ENCODE measurements at regions not wholly inside any gene's neighbourhood (a gene's known extent, or its start where the extent isn't known, plus 50 kb on each side); places are given as distances from the start of the nearest gene placed in this dataset.

- no peak for DNase-seq (ENCODE audit: extremely low read depth, low read depth)
Measured at GRCh38 chr1:5662086-5662743, 330.0 kb downstream of the NPHP4 start.

- no peak for DNase-seq (ENCODE audit: extremely low read depth, low read depth)
Measured at GRCh38 chr1:5661196-5662085, 330.8 kb downstream of the NPHP4 start.

DNA sequence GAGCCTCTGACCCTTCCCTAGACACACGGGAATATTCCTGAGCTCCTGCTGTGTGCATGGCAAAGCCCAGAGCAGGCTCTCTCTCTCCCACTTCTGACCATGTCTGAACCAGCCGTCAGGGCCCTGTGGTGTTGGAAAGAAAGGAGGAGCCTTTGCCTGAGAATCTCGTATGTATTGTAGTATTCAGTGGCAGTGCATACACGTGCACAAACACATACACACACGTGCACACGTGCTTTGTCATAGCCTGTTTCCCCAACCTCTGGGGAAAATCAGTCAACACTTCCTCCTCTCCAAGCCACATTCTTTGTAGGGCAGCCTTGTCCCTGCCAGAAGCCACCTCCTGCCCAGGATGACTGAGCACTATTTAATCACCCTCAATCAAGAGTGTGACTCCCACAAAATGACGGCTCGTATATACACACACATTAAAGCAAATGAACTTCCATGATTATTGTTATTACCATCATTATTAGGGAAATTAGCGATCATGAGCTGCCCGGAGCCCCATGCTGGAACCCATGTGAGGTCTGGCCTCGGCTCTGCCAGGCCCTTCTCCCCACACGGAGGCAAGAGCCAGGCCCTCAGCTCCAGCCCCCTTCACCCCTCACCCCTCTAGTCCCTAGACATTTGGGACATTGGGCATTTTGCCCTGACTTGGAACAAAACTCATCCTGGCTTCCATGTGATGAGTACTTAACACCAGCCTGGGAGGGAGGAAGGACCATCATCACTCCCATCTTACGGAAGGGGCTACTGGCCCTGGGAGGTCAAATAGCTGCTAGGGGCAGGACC is 331.9 kb downstream of the NPHP4 start:
- DNase-seq (ENCODE audit: extremely low read depth, low read depth): no peak

DNA sequence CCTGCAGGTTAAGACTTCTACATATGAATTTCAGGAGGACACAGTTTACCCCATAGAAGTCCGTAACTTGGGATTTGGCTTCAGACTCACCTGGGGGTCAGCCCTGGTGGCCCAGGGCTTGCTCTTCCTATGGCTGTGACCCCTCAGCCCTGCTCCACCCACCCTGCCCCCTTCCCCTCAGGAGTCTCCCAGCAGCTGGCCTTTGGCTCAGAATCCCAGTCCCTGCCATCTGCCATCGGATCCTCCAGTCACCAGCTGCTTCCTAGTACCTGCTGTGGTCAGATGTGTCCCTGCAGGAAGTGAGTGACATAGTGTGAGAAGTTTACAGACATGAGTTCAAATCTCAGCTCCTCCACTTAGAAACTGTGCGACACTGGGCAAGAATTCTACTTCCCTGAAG is 332.6 kb downstream of the NPHP4 start:
- no peak for DNase-seq (ENCODE audit: extremely low read depth, low read depth)

DNA sequence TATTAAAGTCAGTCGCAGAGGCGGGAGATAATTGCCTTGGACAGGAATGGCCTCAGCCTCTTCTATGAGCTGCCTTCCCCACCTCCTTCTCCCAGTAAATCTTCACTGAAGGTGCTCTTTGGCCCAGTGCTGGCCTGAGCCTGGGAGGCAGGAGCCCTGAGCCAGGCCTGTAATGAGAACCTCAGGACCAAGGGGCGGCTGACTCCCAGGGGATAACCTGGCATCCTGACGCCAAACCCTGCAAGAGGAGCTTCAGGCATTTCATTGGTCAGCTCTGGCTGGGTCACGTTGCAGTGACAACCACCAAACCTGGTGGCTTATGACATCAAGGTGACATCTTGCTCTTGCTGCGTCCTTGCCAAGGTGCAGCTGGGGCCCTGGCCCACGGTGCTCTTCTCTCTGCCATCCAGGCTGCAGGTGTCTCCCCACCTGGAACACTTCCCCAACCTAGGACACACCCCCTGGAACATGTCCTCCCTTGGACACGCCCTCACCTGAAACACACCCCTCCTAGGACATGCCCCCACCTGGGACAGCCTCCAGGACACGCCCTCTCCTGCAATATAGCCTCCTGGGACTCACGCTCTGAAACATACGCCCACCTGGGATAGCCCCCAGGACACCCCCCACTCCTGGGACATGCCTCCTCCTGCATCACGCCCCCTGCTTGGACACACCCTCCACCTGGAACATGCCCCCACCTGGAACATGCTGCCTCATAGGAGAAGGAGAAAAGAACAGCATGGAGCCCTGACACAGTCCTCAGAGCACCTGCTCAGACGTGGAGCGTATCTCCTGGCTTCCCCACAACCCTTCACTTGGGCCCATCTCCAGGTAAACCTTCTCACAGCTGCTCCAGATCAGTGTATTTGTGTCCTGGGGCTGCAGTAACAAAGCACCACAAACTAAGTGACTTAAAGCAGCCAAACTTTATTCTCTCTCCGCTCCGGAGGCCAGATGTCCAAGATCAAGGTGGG is 333.6 kb downstream of the NPHP4 start:
- no peak for DNase-seq (ENCODE audit: extremely low read depth, low read depth)

DNA sequence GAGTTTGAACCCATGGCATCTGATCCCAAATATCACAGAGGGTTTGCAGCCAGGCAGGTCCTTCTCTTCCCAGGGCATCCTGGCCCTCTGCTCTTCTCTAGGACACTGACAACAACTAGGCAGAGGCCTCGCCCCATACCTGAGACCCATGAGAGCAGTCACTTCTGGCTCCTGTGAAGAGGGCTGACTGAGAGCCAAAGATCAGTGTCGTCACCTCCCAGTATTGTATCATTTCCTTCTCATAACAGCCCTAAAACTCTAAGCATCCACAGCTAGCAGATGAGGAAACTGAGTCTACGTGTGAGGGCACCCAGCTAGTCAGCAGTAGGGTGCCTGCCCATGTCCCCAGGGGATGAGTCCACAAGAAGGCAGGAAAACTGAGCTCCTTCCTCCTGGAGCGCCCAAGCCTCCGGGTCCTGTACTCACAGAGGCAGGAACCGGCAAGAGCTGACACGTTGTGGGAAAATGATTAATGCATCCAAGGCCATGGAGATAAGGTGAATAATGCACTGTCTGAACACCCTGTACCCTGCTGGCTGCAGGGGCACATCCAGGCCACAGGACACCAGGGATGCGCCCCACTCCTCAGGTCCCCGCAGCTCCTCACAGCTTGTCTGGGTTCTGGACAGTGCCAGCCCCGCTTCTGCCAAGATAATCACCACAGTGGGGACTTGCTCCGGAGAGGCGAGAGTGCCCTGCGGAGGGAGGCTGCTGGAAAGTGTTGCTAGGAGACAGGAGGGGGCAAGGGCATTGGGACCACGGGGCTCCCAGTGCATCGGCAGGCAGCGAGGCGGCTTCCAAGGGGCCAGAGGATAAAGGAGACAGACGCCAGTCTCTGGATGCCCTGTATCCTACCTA is 340.0 kb downstream of the NPHP4 start:
- no peak for DNase-seq (ENCODE audit: extremely low read depth, low read depth)

- no peak for DNase-seq (ENCODE audit: extremely low read depth, low read depth)
Measured at GRCh38 chr1:5651473-5651872, 340.8 kb downstream of the NPHP4 start.

GRCh38 chr1:5651027-5651410 is 341.2 kb downstream of the NPHP4 start:
- no peak for DNase-seq (ENCODE audit: extremely low read depth, low read depth)

DNA sequence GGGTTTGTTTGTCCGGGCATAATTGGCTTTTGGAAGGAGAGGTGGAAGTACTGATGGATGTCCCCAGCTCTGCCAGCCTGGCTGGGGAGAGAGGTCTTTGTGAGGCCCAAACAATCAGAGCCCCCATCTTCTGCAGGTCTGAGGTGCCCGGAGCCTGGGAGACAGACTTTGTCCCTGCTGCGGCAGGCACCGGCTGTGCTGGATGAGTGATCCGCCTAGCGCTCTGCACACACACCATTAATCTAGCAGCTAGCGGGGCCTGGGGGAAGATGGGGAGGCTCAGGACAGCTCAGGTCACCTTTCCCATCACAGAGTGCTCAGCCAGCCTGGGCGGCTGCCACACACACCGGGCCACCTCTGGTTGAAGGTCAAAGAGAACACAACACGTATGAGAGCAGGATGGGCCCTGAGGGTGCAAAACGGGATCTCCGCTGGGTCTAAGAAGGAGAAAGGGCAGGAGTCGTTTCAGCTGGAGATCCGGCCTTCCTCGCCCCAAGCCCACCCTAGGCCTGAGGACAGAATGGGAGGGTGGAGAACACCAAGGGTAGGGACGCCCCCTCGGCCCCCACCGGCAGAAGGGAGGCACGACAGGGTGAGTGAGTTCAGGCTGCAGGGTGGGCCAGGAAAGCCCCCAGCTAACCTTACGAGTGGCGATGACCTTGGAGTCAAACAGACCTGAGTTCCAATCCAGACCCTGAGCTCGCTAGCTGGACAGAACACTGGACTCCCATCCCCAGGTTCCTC is 341.8 kb downstream of the NPHP4 start:
- DNase-seq (ENCODE audit: extremely low read depth, low read depth): no peak

- DNase-seq (ENCODE audit: extremely low read depth, low read depth): no peak
Measured at GRCh38 chr1:5649795-5650194, 342.4 kb downstream of the NPHP4 start.

DNA sequence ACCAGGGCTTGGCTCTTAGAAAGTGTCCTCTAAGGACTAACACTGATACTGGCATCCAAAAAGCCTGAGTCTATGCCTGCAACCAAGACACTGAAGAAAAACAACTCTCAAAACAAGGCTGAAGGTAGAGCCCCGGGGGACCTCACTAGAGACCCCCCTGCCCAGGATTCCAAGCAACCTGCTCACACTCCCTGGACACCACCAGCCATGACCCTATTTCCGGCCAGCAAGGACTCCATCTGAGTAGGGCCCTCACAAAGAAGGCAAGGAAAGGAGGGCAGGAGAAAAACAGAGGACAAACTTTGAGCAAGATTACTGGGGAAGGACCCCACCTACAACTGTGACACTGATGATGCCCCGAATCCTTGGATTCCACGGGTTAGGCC is 343.1 kb downstream of the NPHP4 start:
- no peak for DNase-seq (ENCODE audit: extremely low read depth, low read depth)

DNA sequence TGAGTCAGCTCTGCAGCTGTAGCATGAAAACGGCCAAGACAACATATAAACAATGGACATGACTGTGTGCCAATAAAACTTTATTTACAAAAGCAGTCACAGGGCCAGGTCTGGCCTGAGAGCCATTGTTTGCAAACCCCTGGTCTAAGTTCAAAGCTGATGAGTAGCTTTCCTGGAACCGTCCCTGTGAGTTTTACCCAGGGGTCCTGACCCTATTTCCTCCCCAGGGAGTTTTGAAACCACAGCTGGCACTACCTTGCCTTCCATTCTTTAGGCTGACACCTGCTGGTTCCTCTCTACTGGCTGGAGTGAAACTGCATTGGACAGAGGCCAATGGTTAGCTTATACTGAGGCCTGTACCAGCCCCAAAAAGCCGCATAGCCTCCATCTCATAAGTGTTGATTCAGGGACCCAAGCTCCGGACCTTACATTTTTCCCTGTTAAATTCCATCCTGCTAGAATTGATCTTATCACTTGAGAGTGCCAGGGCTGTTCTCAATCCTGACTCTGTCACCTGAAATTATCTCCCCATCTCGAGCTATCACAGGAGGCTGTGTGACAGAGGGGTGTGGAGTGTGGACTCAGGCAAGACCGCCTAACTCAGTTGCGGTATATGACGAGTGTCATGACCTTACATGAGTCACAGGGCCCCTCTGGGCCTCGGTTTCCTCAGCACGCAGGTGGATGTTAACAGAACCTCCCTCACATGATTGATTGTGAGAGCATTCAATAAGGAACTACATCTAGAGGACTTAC is 343.6 kb downstream of the NPHP4 start:
- no peak for DNase-seq (ENCODE audit: extremely low read depth, low read depth)

DNA sequence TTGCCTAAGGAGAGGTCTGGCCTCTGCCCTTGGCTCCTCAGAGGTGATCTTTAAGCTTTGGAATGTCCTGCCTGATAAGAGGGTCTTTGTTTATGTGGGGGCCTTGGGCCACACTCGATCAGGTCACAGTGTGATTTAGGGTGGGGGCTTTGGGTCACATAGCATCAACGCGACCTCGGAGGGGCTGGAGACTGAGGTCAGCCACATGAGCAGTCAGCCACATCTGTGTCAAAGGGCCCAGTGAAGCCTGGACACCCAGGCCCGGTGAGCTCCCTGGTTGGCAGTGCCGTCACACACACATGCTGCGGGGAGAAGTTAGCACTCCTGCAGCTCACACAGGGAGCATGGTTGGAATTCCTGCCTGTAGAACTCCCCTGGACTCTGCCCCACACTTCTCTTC is 345.0 kb downstream of the NPHP4 start:
- DNase-seq (ENCODE audit: extremely low read depth, low read depth): no peak

- no peak for DNase-seq (ENCODE audit: extremely low read depth, low read depth)
Measured at GRCh38 chr1:5646486-5647149, 345.6 kb downstream of the NPHP4 start.

GRCh38 chr1:5645929-5646328 is 346.3 kb downstream of the NPHP4 start:
- no peak for DNase-seq (ENCODE audit: extremely low read depth, low read depth)

DNA sequence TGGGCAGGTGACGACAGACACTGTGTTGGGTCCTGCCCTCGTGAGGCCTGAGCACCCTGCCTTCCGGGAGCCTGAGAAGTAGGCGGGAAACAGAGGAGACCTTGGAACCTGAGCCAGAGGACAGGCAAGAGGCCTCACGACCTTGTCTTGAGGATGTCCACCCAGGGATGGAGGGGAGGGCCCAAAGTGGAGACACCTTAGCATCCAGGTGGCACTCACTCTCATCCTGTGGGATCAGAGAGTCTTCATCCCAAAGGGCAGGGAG is 347.2 kb downstream of the NPHP4 start:
- DNase-seq (ENCODE audit: extremely low read depth, low read depth): no peak

DNA sequence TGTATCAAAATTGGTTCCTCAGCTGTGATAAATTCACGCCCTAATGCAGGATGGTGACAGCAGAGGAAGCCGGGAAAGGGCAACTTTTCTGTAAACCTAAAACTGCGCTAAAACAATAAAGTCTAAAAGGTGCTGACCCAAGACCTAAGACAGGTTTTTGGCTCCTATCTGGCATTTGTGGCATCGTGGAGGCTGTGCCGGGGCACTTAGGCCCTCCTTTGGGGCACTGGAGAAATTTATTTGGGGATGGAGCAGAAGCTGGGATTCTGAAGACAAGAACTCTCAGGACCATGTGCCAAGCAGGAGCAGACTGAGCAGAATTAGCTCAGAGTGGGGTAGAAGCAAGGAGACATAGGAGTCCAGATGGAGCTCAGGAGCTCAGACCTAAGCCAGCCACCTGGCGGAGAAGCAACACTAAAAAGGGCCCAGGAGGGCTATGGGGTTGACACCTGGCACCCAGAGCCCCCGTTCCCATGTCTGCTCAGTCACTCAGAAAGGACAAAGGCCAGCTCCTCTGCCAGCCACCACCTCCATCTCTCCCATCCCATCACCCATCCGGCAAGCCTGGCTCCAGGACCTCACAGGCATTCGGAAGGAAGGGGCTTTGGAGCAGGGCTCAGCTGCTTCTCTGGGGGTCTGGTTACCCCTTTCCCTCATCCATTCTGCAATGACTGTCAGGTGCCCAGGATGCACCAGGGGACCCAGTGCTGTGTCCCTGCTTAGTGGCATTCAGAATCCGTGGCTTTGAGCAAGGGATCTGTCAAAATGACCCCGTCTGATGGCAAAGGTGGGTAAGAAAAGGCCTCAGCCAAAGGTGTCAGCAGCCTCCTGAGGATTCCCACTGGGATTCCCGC is 347.7 kb downstream of the NPHP4 start:
- DNase-seq (ENCODE audit: extremely low read depth, low read depth): no peak
